HG03060 (cell line): ENCODE measurements at regions not wholly inside any gene's neighbourhood (a gene's known extent, or its start where the extent isn't known, plus 50 kb on each side); places are given as distances from the start of the nearest gene placed in this dataset.

Experiments used
- ATAC-seq: cut with Tn5 transposase; IDR thresholded peaks from one replicate; pipeline ENCODE4 v1.9.1; 2021; ENCODE audit warnings: low read depth, moderate number of reproducible peaks; ENCODE audit not compliant: unreplicated experiment

- ATAC-seq, result no peak
These were observed 428.8 kb downstream of the CDK5RAP2 start for GRCh38 chr9:120151149-120151548.

- no peak for ATAC-seq
These were observed 441.0 kb downstream of the CDK5RAP2 start for GRCh38 chr9:120138955-120139354.

DNA sequence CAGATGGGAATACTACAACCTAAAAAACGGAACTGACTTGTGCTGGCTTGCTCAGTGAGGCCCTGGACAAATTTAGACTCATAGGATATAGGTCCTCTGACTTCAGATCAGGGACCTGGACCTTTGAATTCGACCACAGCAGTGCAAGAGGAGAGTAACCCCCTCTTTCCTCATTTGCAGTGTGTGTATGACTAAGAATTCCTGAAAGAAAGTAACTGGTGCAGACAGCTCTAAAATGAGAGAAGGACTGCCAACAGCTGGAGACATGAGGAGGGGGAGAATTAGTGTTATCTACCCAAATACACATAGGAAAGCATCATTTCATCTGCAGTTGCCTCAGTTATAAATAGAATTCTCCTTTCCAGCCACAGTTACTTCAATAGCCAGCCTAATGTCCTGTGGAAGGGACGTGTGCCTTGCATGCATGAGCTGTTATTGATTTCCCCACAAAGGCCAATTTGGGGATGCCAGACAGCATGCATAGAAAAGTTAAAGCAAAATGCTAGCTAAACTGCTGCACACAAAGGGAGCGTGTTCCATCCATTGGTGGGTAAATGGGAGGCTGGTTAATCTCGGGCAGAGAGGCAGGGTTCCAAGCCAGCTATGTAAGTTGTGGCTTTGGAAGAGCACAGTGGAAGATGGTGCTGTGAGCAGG, 442.7 kb downstream of the CDK5RAP2 start:
- ATAC-seq, result no peak

- ATAC-seq, result no peak
These were observed 443.3 kb downstream of the CDK5RAP2 start for GRCh38 chr9:120136696-120137095.

DNA sequence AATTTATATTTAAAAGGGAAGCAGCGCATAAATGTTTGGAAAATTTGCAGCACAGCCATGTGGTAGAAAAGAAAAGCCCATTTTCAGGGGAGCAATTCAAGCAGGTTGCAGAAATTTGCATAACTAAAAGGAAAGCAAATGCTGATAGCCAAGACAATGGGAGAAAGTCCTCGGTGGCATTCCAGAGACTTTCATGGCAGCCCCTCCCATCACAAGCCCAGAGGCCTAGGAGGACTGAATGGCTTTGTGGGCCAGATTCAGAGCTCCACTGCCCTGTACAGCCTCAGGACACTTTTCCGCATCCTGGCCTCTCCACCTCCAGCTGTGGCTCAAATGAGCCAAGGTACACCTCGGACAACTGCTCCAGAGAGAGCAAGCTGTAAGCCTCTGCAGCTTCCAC, 462.9 kb downstream of the CDK5RAP2 start:
- no peak for ATAC-seq

DNA sequence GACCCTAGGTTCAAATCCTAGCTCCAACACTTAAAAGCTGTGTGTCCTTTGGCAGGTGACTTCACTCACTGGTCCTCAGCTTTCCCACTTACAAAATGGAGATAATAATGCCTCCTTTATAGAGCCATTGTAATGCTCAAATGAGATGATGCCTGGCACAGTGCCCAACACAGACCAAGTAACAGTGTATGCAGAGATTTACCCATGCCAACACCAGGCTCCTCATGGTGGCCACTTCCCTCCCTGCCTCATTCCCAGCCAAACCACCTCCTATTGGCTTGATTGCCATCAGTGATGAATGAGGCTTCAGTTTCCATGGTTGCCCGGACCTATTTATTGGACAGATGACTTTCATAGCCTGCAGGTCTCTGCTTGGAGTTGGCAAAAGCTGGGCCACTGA, 469.4 kb downstream of the CDK5RAP2 start:
- ATAC-seq, result no peak

- ATAC-seq, result no peak
These were observed 470.7 kb downstream of the CDK5RAP2 start for GRCh38 chr9:120109242-120109641.

DNA sequence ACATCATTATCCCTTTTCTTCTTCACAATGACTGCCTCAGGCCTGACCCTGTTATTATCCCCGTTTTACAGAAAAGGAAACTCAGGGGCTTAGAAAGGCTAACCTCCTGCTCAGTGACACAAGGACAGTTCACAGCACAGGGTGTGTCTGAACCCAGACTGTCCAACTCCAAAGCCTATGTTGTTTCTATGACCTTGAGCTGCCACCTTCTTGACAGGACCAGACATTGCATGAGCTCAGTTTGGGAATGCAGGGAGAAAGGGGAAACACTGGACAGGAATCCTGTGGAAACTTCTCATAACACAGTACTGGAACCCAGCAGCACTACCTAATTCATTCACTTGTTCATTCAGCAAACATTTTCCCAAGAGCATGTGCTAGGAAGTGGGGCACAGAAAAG, 472.8 kb downstream of the CDK5RAP2 start:
- no peak for ATAC-seq

- ATAC-seq, result no peak
These were observed 475.2 kb downstream of the CDK5RAP2 start for GRCh38 chr9:120104771-120105170.

GRCh38 chr9:120100595-120100994, 479.4 kb downstream of the CDK5RAP2 start:
- no peak for ATAC-seq

GRCh38 chr9:120099065-120099464, 480.9 kb downstream of the CDK5RAP2 start:
- no peak for ATAC-seq

- ATAC-seq, result no peak
These were observed 481.4 kb downstream of the CDK5RAP2 start for GRCh38 chr9:120098584-120098983.

GRCh38 chr9:120091206-120091605, 488.8 kb downstream of the CDK5RAP2 start:
- no peak for ATAC-seq

DNA sequence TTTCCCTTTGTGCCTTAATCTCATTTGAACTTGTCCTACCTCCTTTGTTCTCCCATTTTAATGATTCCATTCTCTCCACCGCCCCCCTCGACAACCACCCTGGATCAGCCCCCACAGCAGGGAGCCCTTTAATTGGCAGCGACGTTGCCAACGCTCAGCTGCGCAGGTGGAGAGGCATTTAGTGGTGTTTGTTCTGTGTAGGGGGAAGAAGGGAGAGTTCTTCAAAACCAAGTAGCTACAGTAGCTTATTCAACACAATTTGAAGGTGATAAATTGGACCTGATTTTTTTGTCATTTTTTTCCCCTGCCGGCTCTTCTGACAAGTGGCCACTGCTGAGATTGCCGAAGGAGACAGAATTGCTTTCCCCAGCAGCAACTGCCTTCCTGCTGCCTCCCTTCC, 499.1 kb downstream of the CDK5RAP2 start:
- no peak for ATAC-seq

- ATAC-seq, result no peak
These were observed 501.9 kb downstream of the CDK5RAP2 start for GRCh38 chr9:120078112-120078511.

- ATAC-seq, result no peak
These were observed 508.2 kb downstream of the CDK5RAP2 start for GRCh38 chr9:120071760-120072159.

DNA sequence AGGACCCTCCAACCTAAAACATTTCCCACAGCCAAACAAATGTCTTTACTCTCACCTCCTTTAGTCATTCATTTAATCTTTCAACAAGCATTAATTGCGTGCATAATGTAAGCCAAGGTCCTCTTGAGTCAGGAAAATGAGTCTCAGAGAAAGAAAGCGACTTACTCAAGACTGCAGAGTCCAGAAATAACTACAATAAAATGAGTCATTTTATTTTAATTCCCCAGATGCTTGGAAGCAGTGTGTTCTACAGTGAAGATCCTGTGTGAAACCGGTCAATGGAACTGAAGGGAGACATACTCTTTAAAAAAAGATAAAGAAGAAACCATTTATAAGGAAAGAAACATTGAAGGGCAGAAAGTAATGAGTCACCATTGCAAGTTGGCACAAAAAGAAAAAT, 513.7 kb downstream of the CDK5RAP2 start:
- no peak for ATAC-seq

- ATAC-seq, result no peak
These were observed 514.8 kb downstream of the CDK5RAP2 start for GRCh38 chr9:120065151-120065550.

- no peak for ATAC-seq
These were observed 535.0 kb downstream of the CDK5RAP2 start for GRCh38 chr9:120045011-120045410.

GRCh38 chr9:120043448-120043847, 536.5 kb downstream of the CDK5RAP2 start:
- no peak for ATAC-seq

DNA sequence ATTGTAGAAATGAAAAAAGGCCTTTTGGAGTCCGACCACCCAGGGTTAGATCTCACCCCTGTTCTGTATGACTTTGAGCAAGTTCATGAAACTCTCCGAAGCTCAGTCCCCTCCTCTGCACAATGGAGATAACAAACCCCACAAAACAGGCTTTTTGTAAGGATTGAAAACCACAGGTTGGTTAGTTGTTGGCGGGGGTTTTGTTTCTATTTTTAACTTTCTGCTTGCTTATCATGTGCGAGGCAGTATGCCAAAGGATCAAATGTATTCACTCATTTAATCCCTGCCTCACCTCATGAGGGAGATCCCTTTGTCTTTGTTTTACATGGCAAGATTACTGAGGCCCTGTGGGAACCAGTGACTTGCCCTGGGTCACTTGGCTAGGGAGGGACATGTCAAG, 539.1 kb downstream of the CDK5RAP2 start:
- no peak for ATAC-seq

- no peak for ATAC-seq
These were observed 541.6 kb downstream of the CDK5RAP2 start for GRCh38 chr9:120038342-120038741.

DNA sequence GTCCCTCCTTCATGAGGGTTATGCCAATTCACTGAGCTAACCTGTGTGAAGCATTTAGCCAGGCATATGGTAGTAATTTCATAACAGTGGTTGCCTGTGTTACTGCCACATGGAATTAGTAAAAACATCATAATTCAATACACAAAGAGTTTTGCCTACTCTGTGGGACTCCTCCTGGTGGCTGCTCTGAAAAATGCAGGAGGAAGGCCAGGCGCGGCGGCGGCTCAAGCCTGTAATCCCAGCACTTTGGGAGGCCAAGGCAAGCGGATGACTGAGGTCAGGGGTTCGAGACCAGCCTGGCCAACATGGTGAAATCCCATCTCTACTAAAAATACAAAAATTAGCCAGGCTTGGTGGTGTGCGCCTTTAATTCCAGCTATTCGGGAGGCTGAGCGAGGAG, 547.3 kb downstream of the CDK5RAP2 start:
- no peak for ATAC-seq
